HG03139 (cell line): ENCODE measurements at regions not wholly inside any gene's neighbourhood (a gene's known extent, or its start where the extent isn't known, plus 50 kb on each side); places are given as distances from the start of the nearest gene placed in this dataset.
"Not testable (repeated sequence)": the region's sequence is repeated elsewhere in the genome, so short reads cannot be mapped to it uniquely, and the experiment has no call there.

Source experiments
- ATAC-seq: cut with Tn5 transposase; IDR thresholded peaks from one replicate; pipeline ENCODE4 v1.9.1; 2021; ENCODE audit not compliant: unreplicated experiment

DNA sequence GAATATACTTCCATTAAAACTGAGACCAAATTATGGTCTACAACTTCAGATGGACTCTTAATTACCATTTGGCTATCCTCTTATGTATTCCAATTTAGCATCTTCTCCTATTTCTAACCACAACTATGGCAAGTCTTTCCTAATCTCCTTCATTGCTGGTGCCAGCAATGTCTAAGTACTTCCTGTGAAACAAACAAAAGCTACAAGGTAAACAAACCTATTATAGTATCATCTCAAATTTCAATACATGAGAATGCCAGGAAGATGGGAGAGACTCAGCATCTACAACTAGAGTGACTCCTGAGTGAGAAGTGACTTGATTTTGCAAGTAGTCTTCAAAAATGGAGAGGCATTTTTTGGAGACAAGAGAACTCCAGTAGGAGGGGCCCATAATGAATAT, 202.9 kb upstream of the ATXN7L3B start:
- ATAC-seq: no peak

DNA sequence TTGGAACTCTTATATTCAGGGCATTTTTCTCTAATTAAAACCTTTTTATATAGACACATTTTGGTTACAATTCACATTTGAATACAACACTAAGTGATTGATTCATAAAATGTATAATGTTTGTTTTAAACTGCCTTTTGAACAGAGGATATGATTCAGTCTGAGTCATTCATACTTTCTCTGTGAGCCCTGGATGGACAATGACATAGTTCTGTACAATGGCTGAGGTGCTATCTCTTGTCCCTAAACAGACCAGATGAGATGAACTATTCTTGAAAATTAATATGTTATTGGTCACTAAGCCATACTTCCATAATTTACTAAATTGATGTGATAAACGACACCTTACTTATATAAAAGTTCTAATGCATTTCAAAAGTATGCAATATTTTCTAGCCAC, 199.7 kb upstream of the ATXN7L3B start:
- no peak for ATAC-seq

DNA sequence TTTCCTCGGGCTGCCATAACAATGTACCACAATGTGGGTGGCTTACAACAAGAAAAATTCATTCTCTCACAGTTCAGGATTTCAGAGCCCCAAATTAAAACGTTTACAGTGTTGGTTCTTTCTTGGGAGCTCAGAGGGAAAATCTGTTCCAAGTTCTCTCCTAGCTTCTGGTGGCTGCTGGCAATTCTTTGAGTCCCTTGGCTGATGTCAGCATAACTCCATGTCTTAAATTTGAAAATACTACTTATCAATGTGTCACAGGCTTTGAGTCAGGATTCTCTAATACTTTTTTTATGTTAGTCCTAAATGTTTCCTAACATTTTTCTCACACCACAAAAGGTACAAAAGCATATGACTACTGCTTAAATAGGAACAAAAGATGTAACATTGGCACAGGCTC, 198.4 kb upstream of the ATXN7L3B start:
- ATAC-seq: no peak

DNA sequence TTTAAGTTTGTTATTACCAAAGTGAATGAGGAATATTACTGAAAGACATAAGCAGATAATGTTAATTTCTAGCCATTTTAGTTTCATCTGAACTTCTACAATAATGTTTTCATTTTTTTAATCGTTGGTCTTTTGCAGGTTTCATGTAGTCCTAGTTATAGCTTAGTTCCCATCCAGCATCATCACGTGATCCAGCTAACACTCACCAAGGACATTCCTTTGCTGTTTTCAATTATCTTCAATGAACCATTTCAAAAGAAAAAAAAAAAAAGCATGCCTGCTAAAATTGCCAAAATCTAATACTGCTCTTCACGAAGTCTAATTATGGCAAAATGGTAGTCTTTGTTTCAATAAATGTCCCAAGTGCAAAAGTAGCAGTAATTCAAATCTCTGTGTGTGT, 187.7 kb upstream of the ATXN7L3B start:
- ATAC-seq: no peak

GRCh38 chr12:74365178-74365964, 172.3 kb upstream of the ATXN7L3B start:
- no peak for ATAC-seq

DNA sequence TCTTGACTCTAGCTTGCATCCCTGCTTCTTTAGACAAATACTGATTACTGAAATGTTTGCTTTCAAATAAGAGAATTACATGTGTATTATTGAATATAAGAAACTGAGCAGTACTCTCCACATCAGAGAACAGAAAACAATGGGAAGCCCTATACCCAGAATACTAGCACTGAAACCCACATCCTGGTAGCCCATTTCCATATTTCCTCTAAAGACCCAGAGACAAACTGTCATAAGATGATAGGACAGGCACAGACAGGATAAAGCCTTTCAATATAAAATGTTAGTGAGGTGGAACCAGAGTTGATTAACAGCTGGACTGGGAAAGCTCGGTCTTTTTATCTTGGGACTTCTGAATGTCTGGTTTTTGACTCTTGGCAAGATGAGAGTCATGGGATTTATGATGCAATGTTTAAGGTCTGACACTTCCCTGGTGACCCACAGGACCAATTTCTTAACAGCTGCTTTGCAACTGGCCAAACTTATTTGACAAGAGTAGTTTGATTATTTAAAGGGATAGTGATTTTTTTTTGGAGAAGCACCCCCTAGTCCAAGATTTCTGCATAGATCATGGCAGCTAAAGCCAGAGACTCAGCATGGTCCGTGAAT, 166.9 kb upstream of the ATXN7L3B start:
- no peak for ATAC-seq

DNA sequence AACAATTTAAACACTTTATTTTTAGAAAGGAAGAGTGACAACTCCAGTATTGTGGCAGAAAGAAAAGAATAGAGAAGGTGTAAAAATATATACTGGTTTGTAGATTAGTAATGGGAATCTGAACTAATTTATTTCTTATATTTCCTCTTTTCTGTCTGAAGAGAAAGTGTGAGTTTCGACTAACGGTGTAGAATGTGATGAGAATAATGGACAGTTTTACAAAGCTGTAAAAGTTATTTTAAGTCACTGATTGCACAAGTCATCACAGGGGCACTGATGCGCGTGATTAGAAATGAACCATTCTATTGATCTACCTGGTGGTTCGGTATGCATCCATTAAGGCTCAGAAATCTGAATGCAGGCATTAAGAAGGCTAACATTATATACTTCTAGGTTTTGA, 158.5 kb upstream of the ATXN7L3B start:
- ATAC-seq: no peak

DNA sequence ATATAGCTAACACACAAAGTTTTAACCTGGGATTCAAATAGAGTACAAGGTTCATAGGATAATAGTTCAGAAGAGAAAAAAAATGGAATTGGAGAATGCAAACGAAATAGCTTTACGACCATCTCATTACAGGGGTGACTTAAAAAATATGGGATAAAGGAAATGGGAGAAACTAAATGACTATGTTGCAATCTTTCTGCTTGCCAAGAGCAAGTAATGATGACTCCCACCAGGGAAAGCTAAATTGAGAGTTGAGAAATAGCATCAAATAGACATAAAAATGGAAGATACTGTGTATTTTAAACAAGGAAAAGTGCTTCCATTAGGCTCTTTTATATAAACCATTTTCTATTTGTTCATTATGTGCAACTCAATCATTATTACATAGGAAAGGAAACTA, 155.7 kb upstream of the ATXN7L3B start:
- no peak for ATAC-seq

DNA sequence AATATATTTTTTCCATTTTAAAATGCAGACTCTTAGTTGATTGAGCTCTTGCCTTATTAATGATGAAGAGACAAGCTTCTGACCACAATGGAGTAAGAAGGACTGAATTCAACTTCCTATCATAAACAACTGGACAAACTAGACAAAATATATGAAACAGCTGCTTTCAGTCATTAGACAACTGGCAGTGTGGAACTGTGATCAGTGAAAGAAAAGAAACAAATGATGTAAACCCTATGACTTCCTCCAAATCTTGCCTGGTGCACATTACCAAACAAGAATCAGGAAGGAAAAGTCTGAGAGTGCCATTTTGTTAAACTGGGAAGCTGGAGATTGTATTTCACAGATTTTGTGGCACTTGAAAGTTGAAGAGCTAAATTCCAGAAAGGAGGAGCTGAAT, 154.7 kb upstream of the ATXN7L3B start:
- no peak for ATAC-seq

GRCh38 chr12:74391283-74391682, 146.4 kb upstream of the ATXN7L3B start:
- ATAC-seq: no peak

- ATAC-seq: no peak
Measured at GRCh38 chr12:74393272-74393671, 144.4 kb upstream of the ATXN7L3B start.

DNA sequence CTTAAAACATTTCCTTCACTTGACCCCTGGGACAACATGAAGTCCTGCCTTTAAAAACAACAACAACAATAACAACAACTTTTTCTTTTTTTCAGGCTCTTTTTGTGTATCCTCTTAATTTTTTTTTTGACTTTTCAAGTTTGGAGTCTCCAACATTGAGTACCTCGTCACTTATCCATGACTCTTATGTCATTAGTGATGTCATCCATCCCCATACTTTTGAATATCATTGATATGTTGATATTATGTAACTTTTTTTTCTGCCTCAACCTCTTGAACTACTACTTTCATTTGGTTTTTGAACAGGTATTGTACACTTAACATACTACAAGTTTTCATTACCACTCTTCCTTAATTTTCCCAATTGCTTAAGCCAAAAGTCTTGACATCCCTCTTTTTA, 143.0 kb upstream of the ATXN7L3B start:
- ATAC-seq: no peak

GRCh38 chr12:74401035-74401434, 136.6 kb upstream of the ATXN7L3B start:
- no peak for ATAC-seq

DNA sequence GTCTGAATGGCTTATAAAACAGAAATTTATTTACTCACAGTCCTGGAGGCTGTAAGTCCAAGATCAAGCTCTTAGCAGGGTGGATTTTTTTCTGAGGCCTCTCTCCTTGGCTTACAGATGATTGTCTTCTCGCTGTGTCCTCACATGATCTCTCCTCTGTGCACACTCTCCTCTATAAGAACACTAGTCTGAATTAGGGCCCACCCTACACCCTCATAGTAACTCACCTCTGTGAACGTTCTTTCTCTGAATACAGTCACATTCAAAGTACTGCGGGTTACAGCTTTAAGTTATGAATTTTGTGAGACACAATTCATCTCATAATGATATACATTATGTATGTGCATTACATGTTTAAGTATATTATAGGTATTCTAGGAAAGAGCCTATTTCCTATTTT, 135.7 kb upstream of the ATXN7L3B start:
- ATAC-seq: no peak

DNA sequence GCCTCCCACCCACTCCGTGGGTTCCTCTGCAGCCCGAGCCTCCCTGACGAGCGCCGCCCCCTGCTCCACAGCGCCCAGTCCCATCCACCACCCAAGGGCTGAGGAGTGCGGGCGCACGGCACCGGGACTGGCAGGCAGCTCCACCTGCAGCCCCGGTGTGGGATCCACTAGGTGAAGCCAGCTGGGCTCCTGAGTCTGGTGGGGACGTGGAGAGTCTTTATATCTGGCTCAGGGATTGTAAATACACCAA, 134.5 kb upstream of the ATXN7L3B start:
- ATAC-seq: not testable (repeated sequence)

- ATAC-seq: no peak
Measured at GRCh38 chr12:74408601-74409166, 129.0 kb upstream of the ATXN7L3B start.

GRCh38 chr12:74412606-74413230, 124.9 kb upstream of the ATXN7L3B start:
- no peak for ATAC-seq

DNA sequence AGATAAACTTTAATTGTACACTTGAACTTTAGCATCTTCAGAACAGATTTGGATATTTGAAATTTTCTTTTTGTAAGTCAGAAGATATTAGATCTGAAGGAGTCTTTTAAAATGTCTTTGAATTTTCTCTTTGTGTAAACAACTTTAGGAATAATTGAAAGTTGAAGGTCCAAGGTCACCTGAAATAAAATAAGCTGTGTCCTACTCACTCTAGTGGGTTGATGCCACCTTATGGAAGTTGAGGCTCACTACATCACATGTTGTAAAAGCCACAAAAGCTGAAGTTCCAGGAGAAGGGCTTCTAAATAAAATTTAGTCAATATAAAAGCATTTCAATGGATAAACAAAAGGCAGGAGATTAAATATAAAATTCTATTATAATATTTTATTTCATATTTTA, 122.0 kb upstream of the ATXN7L3B start:
- peak; percentile 75 for ATAC-seq

DNA sequence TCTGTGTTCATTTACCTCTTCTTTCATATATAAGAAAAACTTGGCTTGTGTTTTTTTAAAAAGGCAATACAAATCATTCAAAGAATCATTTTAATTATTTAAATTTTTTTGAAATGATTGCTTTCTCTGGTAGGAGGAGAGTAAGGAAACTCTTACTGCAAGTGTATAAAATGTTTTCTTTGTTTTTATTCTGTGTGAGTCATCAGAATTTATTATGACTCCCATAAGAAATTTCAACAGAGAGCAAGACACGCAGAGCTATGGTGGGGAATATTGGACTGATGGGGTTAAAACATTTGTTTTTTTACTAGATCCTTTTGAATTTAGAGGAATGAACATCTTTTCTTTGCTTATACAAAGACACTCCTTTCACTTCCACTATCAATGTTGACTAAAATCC, 119.1 kb upstream of the ATXN7L3B start:
- no peak for ATAC-seq

DNA sequence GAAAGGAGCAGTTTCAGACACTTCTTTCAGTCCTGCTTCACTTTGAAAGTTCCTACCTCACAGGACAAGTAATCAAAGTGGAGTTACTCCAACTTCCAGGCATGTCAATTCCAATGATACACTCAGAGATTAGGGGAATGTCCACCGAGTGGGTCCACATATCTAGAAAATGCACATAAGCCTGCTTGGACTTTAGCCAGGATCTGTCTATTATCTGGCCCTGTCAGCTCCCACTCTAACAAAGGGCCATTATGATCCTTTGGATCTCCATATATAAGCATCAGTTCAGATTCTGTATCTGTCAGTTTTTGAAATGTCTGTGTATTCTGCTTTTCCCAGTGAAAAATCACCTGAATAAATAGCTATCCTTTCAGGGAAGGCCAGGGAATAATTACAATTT, 112.9 kb upstream of the ATXN7L3B start:
- no peak for ATAC-seq

DNA sequence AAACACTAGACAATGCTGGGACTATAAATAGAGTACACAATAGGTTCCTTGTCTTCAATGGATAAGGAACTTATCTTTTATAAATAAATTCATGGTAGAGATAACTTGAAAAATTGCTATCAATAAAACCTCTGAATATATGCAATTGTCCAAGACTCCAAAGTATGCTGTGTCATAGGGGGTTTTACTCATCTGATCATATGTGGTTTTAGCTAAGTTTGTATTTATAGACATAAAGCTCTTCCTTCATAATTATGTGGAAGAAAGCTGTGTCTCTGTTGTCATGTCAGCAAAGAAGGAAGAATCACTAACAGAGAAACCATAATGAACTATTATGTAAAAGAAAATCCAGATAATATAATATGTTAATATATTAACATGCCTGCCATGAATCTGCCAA, 111.5 kb upstream of the ATXN7L3B start:
- no peak for ATAC-seq

DNA sequence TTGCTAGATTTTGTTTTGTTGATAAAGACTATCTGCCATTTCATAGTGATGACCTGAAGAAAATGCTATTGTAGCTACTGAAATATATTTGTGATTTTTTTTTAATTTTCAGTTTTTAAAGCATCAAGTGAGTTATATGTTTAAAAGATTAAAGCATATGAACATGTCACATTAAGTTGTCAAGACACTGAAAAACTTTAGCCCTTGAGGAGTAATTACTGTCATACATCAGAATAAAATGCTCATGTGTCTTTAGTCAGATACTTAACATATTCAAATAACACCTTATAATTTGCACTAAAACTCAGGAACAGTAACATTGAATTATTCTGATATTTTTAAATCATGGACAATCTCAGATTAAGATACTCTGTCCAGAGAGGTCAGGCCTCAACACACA, 108.1 kb upstream of the ATXN7L3B start:
- ATAC-seq: no peak
